ENCODE measurements at regions not wholly inside any gene's neighbourhood (a gene's known extent, or its start where the extent isn't known, plus 50 kb on each side); places are given as distances from the start of the nearest gene placed in this dataset.
"Not testable (repeated sequence)": the region's sequence is repeated elsewhere in the genome, so short reads cannot be mapped to it uniquely, and the experiment has no call there.

DNA sequence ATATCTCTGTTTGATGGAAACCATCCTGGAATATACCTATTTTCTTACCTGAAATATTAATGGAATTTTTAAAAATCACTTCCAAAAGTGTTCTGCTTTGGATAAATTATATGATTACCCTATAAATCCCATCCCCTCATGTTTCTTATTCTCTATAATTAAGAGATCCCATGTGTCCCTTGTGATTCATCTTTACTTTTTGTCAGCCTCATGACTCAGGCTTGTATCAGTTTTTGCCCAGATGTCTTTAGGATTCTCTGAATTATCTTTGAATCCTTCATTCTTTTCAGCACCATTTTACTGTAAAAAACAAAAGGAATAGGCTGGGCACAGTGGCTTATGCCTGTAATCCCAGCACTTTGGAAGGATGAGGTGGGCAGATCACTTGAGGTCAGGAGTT lies 804.5 kb upstream of the CITED2 start:
- no peak for DNase-seq (ENCODE audit: low read depth in 3 of 3, low spot score in 1 of 3)

DNA sequence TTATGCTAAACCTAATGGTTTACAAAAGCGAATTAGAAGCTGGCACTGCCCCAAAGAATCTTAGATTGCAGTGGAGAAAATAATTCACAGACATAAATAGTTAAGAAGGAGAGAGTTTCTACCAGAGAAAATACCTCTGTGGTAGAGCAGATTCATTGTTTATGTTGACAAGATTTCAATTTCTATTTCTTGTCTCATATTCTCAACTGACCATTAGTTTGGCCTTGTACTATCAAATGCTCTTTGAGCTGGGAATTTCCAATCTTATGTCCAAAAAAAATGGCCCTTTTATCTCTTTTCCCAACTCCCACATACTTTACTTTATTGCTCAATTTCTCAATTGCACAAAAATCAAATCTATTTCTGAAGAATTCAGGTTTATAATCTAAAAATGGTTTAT lies 804.1 kb upstream of the CITED2 start:
- no peak for DNase-seq (ENCODE audit: low read depth in 3 of 3, low spot score in 1 of 3)

DNA sequence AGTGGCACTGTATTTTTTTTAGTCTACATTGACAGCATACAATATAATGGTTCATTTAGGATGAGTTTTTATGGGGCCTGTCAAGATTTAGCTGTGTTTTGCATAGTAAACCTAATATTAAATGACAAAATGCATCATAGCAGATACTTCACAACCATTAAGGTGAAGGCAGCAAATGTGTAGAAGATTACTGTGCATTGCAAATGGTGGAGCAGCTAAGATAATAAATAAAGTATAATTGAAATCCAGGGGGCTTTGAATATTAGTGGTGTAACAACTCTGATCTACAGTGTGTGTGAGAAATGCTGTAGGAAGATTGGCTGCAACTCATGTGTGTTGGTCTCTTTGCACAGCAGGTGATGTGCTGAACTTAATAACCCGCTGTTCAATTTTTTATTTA lies 801.9 kb upstream of the CITED2 start:
- DNase-seq (ENCODE audit: low read depth in 3 of 3, low spot score in 1 of 3): no peak

DNA sequence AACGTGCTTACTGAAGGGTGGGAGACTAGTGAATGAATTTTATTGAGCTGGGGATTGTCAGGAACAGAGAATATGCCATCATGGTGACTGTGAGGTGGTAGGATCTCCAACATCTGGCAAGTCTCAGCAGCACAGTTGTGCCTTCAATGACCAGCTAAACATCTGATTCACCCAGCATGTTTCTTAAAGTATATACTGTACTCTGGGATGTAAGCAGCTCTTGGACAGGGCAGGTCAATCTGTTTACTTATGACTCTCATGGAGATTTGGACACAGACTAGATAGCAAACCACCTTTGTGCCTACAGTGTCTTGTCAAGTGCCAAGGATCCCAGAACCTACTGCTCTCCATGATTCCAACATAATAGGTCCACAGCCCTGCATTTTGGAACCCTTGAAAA lies 801.0 kb upstream of the CITED2 start:
- no peak for DNase-seq (ENCODE audit: low read depth in 3 of 3, low spot score in 1 of 3)

DNA sequence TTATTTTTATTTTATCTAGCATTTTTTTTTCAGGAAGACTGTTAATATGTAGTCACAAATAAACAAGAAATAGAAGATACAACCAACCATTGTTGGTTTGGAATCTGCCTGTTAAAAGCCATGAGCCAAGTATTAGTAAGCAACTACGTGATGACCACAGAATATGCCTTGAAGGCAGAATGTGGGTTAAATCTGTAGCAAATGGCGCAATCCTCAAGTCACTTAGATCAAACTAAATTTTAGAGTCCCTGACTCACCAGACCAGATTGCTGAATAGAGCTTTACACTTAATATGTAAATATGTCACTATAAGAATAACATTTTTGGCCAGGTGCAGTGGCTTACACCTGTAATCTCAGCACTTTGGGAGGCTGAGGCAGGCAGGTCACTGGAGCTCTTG lies 800.1 kb upstream of the CITED2 start:
- DNase-seq (ENCODE audit: low read depth in 3 of 3, low spot score in 1 of 3): no peak

DNA sequence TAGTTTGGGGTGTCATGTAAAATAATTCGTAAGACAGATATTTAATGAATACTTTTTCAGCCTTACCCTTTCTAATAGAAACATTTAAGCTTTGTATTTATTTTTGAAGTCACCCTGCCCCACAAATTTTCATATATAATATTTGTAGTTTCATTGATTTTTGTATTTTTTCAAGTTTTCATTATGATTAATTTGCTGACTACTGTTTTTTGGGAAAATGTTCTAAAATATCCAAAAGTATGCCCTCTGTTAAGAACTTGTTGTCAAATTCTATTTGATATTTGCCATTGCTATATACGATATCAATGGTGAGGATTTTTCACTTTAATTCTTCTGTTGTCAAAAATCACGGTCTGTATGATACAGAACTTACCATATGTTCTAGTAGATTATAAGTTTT lies 793.9 kb upstream of the CITED2 start:
- DNase-seq (ENCODE audit: low read depth in 3 of 3, low spot score in 1 of 3): no peak

DNA sequence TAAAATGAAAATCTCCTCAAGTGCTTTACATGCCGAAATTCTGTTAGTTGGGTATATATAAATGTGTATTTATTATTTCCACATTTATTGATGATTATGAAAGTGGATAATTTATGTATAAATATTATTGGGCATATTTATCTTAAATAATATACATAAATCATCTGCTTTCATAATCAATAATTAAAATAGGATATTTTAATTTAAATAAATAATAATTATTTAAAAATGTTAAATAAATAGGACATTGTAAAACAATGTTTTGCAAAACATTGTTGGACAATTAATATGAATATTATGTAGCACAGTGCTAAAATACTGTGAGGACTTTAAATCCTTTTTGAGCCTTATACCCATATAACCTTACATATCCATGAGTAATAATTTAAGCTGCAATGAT lies 786.5 kb upstream of the CITED2 start:
- DNase-seq (ENCODE audit: low read depth in 3 of 3, low spot score in 1 of 3): no peak

DNA sequence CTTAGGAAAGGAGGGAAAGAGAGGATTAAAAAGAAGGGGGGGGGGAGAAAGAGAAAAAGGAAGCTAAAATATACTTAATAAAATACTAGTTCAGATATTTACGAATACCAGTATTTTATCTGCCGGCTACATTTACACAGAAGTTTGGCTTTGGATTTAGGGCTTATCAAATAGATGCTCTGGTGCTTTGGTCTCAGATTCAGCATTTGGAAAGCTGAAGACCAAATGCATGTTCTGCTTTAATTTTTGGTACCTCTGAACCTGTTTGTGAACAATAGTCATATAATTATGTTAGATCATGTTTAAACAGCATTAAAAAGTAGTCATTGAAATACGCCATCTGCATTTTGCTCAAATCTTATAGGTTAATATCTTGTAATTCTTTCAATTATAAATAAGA lies 786.0 kb upstream of the CITED2 start:
- no peak for DNase-seq (ENCODE audit: low read depth in 3 of 3, low spot score in 1 of 3)

DNA sequence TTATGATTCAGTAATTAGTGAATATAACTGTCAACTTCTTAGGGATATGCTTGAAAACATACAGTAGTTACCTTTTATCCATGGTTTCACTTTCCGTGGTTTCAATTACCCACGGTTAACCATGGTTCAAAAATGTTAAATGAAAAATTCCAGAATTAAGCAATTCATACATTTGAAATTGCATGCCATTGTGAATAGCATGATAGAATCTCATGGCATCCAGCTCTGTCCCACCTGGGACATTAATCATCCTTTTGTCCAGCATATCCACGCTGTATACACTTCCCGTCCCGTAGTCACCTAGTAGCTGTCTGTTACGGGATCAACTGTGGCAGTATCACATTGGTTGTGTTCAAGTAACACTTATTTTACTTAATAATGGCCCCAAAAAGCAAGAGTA lies 781.7 kb upstream of the CITED2 start:
- no peak for DNase-seq (ENCODE audit: low read depth in 3 of 3, low spot score in 1 of 3)

DNA sequence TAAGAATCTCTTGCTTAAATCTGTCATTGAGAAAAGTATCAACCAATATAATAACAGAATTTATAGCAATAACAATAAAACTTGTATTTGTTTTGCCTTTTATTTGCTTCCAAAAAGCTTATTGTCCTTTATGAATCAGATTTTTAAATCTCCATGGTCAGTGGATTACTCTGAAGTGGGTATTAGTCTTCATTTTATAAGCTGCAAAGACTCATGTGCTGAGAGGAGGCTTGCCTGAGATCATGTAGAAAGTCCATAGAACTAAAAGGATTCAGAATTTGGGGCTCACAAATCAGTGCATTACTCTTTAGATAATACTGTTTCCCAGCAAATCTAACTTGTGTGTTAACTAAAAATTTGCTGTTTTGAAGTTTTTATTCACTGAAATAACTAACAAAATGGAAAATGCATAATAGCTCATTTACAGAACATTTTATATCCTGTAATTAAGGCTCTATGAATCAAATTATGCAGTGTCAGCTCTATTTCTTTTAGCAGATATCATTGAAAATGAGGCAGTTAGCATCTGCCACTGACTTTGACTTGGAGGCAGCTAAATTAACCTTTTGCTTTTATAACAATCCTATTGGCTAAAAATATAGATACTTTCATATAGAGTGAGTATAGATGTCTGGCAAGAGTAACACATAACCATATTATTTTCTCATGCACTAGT lies 781.1 kb upstream of the CITED2 start:
- no peak for DNase-seq (ENCODE audit: low read depth in 3 of 3, low spot score in 1 of 3)

DNA sequence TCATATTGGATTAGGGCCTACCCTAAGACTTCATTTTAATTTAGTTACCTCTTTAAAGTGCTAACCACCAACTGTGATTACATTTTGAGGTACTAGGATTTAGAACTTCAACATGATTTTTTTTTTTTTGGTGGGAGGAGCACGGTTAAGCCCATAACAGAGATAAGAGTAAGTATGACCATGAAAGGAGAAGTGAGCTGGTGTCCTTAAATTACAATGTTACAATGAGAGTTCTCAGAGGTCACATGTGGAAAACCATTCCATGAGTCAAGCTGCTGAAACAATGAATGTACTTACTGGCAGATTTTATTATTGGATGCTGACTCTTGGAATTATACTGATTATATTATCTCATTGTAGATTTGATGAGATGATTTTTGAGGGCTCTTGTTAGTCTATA lies 779.3 kb upstream of the CITED2 start:
- no peak for DNase-seq (ENCODE audit: low read depth in 3 of 3, low spot score in 1 of 3)

DNA sequence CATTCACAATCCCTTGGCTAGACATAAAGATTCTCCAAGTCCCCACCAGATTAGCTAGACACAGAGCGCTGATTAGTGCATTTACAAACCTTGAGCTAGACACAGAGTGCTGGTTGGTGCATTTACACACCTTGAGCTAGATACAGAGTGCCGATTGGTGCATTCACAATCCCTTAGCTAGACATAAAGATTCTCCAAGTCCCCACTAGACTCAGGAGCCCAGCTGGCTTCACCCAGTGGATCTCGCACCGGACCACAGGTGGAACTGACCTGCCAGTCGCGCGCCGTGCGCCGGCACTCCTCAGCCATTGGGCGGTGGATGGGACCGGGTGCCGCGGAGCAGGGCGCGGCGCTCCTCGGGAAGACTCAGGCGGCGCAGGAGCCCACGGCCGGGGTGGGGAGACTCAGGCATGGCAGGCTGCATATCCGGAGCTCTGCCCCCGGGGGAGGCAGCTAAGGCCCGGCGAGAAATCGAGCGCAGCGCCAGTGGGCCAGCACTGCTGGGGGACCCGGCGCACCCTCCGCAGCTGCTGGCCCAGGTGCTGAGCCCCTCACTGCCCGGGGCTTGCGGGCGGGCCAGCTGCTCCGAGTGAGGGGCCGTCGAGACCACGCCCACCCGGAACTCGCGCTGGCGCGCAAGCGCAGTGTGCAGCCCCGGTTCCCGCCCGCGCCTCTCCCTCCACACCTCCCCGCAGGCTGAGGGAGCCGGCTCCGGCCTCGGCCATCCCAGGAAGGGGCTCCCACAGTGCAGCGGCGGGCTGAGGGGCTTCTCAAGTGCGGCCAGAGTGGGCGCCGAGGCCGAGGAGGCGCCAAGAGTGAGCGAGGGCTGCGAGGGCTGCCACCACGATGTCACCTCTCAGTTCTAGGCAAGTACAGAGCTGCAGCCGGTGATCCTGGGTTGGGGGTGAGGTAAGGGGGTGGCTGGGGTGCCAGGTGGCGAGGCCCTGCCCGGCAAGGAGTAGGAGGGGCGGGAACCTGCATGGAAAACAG lies 773.7 kb upstream of the CITED2 start:
- not testable (repeated sequence) for DNase-seq (ENCODE audit: low read depth in 3 of 3, low spot score in 1 of 3)

DNA sequence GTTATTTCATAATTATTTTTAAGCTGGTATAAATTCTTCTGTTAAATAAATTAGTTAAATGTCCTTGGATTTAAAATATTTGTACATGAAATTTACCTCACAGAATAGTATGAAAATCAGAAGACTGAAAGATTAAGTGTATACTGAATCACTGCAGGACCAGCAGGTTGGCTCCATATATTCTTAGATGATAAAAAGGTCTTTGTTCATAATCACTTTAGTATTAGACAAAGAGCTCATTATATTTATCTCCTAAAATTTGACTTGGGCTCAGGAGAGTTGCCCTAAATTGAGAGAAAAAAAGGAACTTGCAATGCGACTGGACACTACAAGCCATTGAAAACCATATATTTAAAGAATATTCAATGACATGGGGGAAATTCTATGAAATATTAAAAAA lies 766.4 kb upstream of the CITED2 start:
- no peak for DNase-seq (ENCODE audit: low read depth in 3 of 3, low spot score in 1 of 3)

DNA sequence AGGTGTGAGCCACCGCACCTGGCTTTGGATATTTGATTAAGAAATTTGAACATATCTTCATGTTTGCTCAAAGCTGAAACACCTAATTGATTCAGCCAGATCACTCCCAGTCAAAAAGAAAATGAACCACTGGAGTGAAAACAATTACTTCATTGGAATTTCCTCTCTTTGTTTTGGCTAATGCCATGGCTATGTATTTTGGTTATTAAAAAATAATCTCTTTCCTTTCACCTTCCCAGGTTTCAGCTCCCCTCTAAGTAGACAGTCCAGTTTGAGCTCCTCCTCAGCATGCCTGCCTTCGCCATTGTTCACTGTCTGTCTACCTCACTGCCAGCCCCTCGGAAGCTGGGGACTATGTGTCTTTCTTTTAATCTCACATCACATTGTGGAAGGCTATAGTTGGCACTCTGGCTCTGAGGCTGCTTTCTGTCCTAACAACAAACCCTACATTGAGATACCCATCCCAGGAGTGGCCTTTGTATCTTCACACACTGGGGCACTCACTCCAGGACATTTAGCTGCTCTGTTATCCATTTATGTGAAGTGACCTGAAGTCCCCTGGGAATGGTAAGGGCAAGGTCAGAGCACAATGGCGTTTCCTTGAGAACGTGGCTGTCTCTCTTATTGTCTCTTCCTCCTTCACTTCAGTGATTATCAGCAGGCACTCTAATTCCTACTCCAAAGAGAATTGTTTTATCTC lies 764.0 kb upstream of the CITED2 start:
- no peak for DNase-seq (ENCODE audit: low read depth in 3 of 3, low spot score in 1 of 3)

DNA sequence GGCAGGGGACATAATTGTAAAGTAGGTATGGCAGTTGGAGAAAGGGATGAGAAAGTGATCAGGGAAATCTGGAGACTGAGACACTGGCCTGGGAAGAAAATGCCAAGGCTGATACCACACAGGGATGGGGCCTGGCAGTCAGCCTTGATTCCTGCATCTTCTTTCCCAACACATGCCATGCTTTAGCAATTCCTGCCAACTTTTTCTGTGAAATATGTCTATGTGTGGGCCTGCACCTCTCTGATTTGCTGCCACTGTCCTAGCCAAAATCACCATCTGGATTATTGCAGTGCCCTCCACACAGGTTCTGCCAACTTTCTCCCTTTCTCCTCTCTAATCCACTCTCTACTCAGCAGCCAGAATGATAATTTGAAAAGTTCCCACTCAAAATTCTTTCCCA lies 759.8 kb upstream of the CITED2 start:
- no peak for DNase-seq (ENCODE audit: low read depth in 3 of 3, low spot score in 1 of 3)

DNA sequence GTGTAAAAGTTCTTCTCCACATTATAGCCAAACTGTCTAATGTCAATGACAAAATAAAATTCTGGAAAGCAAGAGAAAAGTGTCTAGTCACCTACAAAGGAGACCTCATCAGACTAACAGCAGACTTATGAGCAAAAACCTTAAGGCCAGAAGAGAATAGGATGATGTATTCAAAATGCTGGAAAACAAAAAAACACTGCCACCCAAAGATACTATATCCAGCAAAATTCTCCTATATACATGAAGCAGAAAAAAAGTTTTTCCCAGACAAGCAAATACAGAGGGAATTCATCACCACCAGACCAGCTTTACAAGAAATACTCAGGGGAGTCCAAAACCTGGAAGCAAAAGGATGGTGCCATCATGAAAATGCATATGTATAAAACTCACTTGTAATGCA lies 755.6 kb upstream of the CITED2 start:
- no peak for DNase-seq (ENCODE audit: low read depth in 3 of 3, low spot score in 1 of 3)

DNA sequence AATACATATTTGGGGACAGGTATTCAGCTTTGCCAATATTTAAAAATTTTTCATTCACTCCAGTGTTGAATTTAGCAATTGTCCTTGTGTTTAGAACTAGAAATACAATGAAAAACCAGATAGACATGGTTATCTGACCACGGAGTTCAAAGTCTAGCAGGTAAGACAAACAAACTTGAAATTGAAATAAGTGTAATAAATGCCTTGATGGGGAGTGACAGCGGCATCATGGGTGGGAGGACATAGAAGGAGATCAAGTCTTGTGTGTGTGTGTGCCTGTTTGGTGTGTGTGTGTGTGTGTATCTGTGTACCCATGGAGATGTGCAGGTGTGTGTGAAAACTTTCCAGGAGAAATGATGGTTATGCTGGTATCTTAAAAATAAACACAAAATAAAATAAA lies 750.0 kb upstream of the CITED2 start:
- DNase-seq (ENCODE audit: low read depth in 3 of 3, low spot score in 1 of 3): no peak

DNA sequence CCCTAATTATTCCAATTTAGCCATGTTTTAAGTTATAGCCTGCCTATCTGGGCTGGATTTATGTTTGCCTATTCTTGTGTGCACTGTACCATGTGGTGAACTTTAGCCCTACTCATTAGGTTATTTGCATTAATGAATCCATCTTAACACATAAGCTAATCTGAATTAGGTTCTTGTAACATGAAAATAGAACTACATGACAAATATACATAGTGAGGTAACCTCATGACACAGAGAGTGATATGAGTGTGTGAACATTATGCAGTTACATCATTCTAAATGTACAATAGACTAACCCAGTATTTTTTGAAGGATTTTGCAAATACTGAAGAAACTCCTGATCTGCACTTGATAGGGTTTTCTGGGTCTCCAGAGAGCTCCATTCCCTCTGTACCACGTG lies 733.7 kb upstream of the CITED2 start:
- no peak for DNase-seq (ENCODE audit: low read depth in 3 of 3, low spot score in 1 of 3)

DNA sequence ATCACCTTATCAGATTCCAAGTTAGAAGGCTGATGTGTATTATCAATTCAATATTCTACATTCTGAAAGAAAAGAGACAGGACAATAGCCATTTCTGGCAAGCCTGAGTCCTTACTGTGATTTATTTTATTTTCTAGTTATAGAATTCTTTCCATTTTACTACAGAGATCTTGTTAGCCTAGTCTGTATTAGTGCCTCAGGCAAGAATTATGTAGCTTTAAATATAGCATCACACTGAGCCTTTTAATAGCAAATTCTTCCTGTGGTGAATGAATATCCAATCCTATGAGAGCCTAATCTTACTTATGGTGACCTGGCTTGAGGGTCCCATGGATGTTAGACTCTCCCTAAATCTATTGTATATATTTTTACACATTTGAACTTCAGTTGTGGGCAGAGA lies 732.8 kb upstream of the CITED2 start:
- DNase-seq (ENCODE audit: low read depth in 3 of 3, low spot score in 1 of 3): no peak

DNA sequence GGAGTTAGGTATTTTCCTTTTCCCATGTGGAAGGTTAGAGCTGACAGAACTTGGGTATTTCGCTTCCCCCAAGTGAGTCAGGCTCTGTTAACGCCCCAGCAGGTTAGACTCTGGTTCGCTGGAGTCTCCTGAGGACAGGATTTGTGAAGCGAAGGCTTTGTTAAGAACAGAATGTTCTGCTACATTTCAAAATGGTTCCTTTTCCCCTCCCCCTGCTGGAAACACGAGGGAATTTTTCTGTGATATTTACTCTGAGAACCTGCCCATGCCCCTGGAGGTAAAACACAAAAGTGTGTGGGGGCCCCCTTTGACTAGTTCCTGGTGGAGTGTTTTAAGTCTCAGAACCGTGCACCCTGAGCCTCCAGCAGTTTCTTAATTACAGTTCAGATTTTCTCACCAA lies 731.4 kb upstream of the CITED2 start:
- DNase-seq (ENCODE audit: low read depth in 3 of 3, low spot score in 1 of 3): no peak

DNA sequence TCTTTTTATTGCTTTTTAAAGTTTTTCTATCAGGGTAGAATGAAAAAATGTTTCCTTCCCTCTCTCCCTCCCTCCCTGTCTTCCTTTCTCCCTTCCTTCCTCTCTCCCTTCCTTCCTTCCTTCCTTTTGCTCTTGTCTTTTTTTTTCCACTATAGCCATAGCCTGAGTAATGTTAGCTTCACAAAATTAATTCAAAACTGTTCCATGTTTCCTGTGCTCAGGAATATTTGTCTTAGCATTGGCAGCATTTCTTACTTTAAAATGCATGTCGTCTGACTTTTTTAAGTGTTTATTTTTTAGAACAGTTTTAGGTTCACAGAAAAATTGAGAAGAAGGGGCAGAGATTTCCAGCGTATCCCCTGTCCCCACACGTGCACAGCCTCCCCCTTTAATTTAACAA lies 730.8 kb upstream of the CITED2 start:
- no peak for DNase-seq (ENCODE audit: low read depth in 3 of 3, low spot score in 1 of 3)

DNA sequence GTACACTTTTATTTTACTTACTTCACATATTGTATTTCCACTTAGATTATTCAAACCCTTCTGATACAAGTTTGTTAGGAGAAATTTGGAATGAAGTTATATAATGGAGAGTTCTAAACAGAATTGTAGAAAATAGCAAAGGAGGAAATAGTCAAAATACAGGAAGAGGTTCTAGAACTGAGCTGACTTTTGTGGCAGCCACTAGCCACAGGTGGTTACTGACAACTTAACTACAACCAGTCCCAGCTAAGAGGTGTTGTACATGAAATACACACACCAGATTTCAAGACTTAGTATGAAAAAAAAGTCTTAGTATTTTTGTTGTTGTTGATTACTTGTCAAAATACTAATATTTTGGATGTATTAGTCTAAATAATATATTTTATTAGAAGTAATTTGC lies 727.4 kb upstream of the CITED2 start:
- no peak for DNase-seq (ENCODE audit: low read depth in 3 of 3, low spot score in 1 of 3)
